ENCODE measurements at regions not wholly inside any gene's neighbourhood (a gene's known extent, or its start where the extent isn't known, plus 50 kb on each side); places are given as distances from the start of the nearest gene placed in this dataset.
"Not testable (repeated sequence)": the region's sequence is repeated elsewhere in the genome, so short reads cannot be mapped to it uniquely, and the experiment has no call there.

DNA sequence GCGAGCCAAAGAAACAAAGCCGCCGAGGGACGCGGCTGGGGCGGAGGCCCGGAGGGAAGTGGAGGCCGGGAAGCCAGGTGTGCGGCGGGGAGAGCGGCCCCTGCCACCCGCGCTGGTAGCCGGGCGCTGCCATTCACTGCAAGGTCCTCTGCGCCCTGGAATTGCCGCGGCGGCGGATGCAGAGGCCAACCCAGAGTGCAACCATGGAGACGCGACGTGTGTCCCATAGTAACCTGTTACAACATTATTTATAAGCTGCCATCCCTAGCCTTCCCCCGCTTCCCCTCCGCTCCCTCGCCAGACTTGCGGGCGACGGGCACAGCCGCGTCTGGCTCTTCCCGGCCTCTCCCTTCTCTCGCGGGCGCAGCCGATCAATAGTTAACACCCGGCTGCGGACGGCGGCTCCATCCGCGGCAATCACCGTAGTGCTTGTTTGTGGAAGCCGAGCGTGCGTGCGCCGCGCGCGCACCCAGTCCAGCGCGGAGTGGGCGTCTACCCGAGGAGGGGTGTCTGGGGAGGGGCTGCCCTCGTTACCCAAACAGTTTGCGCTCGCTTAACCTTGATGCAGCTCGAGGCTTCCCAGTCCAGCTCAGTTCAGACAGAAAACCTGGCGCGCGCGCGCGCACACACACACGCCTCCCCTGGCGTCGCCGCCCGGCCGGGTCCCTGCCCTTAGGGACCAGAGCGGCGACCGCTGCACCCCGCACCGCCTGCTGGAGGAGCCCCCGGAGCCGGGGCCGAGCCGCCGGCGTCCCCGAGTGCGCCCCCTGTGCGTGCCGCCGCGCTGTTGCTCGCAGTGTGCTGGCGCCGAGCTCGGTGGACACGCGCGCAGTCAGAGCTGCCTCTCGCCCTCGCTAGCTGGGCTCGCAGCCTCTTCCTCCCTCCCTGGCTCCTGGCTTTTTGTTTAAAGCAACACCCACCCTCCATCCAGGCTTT is 165.4 kb upstream of the DPP6 start:
- peak; percentile 61 for DNase-seq

DNA sequence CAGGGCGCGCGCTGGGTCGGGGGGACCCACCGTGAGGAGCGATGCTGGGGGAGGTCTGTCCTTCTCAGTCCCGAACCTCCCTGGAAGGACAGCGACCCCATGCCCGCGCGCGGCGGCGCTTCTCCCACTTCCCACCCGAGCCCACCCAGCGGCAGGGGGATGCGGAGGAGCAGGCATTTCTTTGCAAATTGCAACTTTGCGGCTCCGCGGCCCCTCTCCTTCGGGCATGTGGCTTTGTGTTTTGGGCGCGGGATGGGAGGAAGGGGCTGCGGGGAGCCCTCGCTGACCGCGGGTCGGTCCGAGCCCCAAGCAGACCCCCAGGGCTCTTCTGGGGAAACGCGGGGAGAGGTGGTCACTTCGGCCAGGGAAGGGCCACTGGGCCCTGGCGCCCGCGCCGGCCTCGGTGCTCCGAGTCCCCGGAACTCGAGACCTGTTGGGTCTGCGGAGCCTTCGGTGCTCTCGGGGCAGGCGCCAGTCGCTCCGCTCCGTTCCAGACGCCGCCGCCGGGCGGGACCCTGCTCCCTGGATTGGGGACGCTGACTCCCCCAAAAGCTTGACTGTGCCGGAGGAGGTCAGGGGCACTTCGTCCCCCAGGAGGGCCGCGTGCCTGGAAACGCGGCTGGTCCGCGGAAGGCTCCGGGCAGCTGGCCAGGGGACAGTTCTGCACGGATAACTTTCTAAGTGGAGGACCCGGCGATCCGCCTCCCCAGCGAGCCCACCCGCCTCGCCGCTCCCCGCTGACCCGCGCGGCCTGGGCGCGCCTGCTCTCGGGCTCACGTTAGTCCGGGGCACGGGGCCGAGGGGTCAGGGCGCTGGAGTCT is 164.2 kb upstream of the DPP6 start:
- peak; percentile 52 for DNase-seq

DNA sequence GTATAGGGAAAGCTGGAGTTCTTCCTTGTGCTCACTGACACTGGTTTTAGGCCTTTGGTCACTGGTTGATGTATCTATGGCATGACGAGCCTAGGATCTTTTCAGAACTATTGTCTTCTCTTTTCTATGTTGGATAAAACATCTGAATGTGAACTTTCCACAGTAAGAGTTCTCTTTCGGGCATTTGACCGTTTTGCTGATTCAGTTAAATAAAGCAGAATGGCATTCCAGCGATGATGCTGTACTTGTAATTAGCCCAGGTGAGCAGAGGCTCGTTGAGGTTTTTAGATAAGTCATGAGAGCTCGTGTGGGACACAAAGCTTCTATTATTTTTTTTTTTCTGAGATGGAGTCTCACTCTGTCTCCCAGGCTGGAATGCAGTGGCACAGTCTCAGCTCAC is 160.2 kb upstream of the DPP6 start:
- no peak for DNase-seq

GRCh38 chr7:153902862-153903261 is 149.3 kb upstream of the DPP6 start:
- no peak for DNase-seq

DNA sequence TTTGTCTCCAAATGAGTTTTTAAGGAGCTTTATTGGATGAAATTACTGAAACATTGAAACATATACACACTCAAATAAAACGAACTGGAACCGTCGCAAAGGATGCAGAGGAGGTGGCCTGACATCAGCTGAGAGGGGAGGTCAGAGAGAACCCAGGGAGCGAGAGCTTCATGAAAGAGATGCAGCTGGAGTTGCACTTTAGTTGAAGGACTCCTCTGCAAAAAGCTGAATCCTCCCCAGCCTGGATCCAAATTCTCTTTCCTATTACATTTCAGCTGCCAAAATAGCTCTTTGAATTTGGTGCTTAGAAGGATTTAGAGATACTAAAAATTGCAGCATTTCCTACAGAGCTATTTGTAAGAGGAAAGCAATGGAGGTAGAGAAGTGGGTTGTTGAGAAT is 140.0 kb upstream of the DPP6 start:
- no peak for DNase-seq

DNA sequence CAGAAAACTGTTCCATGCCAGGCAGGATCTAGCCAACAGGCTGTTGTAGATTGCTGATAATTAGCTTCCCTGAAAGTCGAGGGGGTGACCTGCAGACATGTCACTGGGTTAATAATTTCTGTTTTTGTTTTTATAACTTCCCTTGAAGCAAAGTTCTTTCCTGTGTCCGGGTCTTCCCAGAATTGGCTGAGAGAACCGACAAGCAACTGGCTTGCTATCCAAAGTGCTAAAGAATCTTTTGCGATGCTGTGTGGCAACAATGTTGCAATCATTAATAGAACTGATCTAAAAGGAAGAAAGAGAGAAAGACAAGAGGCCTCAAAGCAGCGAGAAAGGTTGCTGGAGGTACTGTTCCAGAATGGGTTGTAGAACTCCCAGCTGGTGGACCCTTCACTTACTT is 132.1 kb upstream of the DPP6 start:
- DNase-seq = no peak

- DNase-seq = no peak
Observed at GRCh38 chr7:153920897-153921296, 131.3 kb upstream of the DPP6 start.

- DNase-seq = no peak
Observed at GRCh38 chr7:153921408-153921807, 130.8 kb upstream of the DPP6 start.

GRCh38 chr7:153930696-153931095 is 121.5 kb upstream of the DPP6 start:
- DNase-seq = no peak

DNA sequence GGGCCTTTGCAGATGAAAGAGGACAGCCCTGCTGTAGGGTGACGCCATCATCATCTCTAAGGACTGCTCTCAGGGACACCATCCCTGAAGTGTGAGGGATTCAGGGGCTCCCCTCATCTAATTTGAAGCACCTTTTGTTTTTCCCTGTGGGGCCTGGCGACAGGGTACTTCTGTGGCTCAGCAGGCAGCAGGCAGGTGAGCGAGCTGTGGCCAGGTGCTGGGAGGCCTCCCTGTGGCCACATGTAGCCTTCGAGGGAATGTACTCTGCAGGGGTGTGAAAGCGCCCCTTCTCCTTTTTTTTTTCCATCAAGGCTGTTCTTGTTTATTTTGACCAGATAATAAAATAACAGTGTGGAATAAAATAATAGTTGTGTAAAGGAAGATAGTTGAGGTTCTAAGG is 118.2 kb upstream of the DPP6 start:
- no peak for DNase-seq

DNA sequence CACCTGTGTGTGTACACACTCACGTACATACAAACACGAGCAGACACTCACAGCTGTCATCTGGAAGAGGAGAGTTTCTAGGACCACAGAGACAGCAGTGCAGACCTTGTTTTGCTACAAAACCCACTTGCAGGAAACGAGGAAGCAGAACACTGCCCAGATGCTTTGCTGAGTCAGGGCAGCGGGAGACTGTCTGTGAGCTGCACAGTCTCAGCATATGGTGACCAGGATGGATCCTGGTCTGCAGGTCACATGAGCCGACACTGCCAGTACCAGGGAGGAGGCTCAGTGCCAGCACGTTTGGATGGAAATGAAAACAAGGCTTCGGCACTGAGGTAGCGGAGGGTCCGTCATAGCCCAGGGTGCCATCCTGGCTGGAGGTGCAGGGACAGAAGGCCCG is 117.6 kb upstream of the DPP6 start:
- no peak for DNase-seq

DNA sequence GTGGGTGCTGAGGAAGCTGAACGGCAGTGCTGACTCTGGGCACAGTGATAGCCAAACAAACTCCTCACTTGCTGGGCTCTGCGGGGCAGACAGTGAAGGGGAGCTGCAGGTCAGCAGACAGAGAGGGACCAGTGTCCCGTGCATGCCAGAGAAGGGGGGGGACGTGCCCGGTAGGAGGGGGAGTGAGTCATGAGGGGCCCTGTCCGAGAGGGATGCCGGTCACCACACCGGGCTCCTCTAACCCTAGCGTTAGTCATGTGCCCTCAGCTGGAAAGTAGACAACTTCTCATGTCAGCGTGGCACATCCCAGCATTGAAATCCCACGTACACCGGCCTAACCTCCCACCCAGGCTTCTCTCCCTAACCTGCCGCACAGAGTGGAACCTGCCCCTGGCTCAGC is 117.1 kb upstream of the DPP6 start:
- DNase-seq = no peak

GRCh38 chr7:153938451-153938850 is 113.7 kb upstream of the DPP6 start:
- no peak for DNase-seq

DNA sequence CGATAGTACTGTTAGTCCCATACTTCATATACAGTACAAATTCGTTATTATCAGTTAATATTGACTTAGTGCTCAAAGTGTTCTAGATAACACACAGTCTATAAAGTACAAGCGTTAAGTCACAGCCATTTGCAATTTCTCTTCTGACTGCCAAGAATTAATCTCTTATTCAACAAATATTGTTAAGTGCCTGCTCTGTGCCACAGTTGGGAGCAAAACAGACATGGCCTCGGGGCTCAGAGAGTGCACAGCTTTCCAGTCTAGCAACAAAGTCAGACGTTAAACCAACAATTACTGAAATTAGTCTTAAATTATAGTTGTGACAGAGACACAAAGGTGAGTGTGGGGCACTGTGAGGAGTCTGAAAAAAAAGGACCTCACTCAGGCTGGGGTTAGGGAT is 113.0 kb upstream of the DPP6 start:
- DNase-seq = no peak

GRCh38 chr7:153939654-153940053 is 112.5 kb upstream of the DPP6 start:
- no peak for DNase-seq

GRCh38 chr7:153941061-153941460 is 111.1 kb upstream of the DPP6 start:
- no peak for DNase-seq

GRCh38 chr7:153942036-153942435 is 110.2 kb upstream of the DPP6 start:
- no peak for DNase-seq

DNA sequence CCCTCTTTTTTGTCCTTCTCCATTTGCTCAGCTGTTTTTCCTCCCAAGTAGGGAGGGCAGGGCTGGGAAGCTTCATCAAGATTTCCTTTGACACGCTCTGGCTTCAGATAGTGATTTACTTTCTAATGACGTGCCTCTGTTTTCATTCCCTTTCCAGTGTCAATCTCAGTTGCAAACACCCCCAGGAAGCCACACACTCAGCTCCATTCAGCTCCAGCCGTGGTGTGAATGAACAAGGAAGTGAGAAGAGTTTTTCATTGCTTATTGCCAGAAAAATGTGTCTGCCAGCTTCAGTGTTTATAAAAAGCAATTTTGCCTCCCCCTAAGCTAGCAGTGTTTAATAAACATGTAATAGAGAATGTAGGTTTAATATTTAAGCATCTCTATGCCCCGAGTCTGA is 108.7 kb upstream of the DPP6 start:
- no peak for DNase-seq

DNA sequence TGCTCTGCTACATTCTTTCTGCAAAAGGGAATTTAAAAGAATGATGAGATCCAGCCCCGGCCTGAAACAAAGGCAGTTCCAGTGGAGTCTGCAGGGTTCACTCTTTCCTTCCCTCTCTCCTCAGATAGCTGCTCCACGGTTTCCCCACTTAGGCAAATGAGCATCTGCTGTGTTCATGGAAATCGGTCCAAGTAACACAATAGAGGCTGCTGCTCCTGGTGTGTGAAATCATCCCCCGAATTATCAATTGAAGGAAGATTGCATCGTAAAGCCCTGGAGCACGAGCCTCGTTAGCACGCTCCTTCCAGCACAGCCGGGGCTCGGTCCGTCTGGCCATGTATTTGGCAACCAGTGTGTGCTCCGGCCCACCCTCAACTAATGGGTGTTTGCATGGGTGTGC is 108.3 kb upstream of the DPP6 start:
- no peak for DNase-seq

DNA sequence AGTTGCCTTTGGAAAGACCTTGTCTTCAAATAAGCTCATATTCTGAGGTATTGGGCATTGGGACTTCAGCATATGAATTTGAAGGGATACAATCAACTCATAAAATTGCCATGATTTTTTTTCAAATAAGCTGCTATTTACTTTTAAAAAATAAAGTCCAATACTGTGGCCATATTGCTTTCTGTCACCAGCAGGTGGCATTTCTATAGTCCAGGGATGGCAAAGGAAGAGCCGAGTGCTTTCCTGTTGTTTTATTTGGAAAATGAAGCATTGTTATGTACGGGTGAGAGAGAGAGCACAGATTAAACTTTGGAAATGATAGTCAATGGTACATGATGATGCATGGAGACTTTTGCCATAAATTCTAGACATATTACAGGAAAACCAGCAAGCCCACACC is 104.1 kb upstream of the DPP6 start:
- no peak for DNase-seq

DNA sequence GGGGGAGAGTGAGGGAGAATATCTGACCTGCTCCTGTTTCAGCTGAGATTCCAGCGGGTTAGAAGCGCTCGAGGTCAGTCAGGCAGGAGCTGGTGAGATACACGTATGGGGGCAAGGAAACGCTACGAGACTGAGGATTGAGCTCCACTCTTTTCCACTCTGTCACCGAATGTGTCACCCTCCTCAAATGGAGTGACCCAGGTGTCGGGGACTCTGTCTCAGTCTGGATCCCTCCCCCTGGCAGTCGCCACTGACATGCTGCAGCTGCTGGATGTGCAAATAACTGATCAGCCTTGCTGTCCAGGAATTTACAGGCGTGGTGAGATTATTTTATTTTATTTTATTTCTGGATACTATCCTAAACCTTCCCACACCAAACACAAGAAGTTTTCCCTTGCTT is 100.9 kb upstream of the DPP6 start:
- no peak for DNase-seq

DNA sequence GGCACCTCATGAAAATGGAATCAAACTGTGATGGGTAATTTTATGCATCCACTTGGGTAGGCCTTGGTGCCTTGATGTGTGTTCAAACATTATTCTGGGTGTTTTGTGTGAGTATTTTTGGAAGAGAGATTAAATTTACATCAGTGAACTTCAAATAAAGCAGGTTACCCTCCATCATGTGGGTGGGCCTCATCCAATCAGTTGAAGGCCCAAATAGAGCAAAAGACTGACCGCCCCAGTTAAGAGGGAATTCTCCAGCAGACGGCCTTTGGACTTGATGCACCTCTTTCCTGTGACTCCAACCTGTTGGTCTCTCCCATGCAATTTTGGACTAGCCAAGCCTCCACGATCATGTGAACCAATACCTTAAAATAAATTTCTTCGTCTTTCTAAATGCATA is 97.7 kb upstream of the DPP6 start:
- no peak for DNase-seq

- DNase-seq = not testable (repeated sequence)
Observed at GRCh38 chr7:153957677-153958076, 94.5 kb upstream of the DPP6 start.

- DNase-seq = not testable (repeated sequence)
Observed at GRCh38 chr7:153958381-153958780, 93.8 kb upstream of the DPP6 start.

Data from right forelimb (tissue), 1 donor.